MG63 (cell line): ENCODE measurements at regions not wholly inside any gene's neighbourhood (a gene's known extent, or its start where the extent isn't known, plus 50 kb on each side); places are given as distances from the start of the nearest gene placed in this dataset.

Experiments
- DNase-seq: peaks from one replicate; pipeline ENCODE4 v3.0.0-alpha.2; 2020
- H3K27me3 ChIP-seq: fragments of 250-450 bp; sonication (Bioruptor Pico); 2 replicates; pipeline ENCODE4 v1.5.1; 2020; ENCODE audit warnings: mild to moderate bottlenecking, moderate library complexity
- H3K36me3 ChIP-seq: fragments of 250-450 bp; sonication (Bioruptor Pico); 2 replicates; pipeline ENCODE4 v1.5.1; 2020; ENCODE audit warnings: mild to moderate bottlenecking, moderate library complexity
- H3K4me3 ChIP-seq: fragments of 250-450 bp; sonication (Bioruptor Pico); 2 replicates; pipeline ENCODE4 v1.5.1; 2020; ENCODE audit warnings: mild to moderate bottlenecking, moderate library complexity
- H3K9me3 ChIP-seq: fragments of 250-450 bp; sonication (Bioruptor Pico); 2 replicates; pipeline ENCODE4 v1.5.1; 2020; ENCODE audit warnings: mild to moderate bottlenecking, moderate library complexity

GRCh38 chr2:239674981-239675825 lies 274.4 kb upstream of the HDAC4 start:
- Histone ChIP-seq H3K27me3 (no peaks in the 10 kb centered on the region), H3K36me3 (no peaks in the 10 kb centered on the region), H3K4me3 (no peak overlapping the region), H3K9me3 (no peaks in the 10 kb centered on the region)
- no peak for DNase-seq

DNA sequence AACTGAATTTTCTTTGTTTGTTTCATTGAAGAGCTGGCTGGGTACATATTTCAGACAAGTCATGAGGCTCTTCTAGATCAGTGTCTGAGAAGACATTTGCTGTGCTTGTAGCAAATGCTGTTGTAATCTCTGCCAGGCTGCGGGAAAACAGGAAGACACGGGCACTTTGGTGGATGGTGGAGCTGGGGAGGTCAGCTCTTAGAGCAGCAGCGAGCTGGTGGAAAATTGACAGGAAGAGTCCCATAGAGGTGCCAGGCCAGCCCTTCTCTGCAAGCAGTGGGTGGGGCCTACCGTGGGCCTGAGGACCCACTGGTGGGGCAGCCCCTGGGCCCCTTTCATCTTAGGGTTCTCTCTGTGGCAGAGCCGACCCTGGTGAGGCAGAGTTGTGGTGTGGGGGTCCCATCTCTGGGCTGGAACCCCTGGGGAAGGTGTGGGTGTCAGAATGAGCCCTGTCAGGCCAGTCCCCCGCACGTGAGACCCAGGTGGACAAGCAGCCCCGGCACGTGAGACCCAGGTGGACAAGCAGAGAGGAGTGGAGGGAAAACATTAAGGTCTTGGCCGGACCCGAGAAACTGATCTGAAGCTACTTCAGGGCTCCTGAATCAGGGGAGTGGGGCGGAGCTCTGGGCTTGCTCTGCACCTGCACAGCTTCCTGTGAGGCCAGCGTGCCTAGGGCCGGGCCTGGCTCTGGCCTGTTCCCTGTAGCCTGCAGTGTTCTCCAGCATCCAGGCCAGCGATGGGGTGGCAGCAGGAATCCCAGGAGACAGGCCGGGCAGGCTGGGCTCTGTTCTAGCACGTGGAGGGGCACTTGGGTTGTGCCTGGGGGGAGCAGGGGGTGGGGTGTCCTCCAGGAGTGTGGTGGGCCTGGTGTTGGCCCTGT lies 273.5 kb upstream of the HDAC4 start:
- no peaks in the 10 kb centered on the region for H3K27me3 ChIP-seq
- DNase-seq: no peak
- no peaks in the 10 kb centered on the region for H3K9me3 ChIP-seq
- H3K4me3 ChIP-seq: no peak overlapping the region
- no peaks in the 10 kb centered on the region for H3K36me3 ChIP-seq

GRCh38 chr2:239673641-239674040 lies 272.8 kb upstream of the HDAC4 start:
- H3K36me3 ChIP-seq: no peaks in the 10 kb centered on the region
- DNase-seq: no peak

DNA sequence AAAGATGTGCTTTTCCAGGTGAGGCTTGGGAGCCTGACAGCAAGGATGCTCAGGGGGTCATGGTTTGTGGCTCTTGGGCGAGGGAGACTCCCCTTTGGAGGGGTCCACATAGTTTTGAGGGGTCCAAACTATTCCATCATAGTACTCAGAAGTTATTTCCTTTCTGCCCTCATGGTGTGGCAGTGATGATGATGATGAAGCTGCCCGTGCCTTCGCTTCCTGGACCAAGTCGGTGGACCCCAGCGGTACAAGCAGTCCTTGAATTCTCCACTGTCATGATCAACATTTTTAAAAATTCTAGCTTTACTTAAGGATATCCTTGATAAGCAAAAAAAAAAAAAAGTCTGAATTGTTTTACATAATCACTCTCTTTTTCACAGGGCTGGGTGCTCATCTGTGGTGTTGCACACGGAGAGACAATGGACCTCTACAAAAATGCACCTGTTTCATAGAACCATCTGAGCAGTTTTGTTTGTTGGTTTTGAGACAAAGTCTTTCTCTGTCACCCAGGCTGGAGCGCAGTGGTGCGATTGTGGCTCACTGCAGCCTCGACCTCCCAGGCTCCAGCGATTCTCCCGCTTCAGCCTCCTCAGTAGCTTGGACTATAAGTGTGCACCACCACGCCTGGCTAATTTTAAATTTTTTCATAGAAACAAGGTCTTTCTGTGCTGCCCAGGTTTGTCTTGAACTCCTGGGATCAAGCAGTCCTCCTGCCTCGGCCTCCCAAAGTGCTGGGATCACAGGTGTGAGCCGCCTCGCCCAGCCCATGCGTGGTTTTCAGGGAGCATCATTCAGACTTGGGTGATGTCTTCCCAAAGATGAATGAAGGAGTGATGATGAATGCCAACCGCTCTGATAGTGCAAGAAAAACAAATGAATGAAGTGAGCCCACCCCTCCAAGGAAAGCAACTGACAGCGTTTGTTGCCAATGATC lies 271.4 kb upstream of the HDAC4 start:
- no peak overlapping the region for H3K4me3 ChIP-seq
- no peaks in the 10 kb centered on the region for H3K36me3 ChIP-seq
- H3K27me3 ChIP-seq: no peaks in the 10 kb centered on the region
- no peak for DNase-seq
- H3K9me3 ChIP-seq: no peaks in the 10 kb centered on the region

More at GRCh38 chr2:239673641-239674040, 272.8 kb upstream of the HDAC4 start:
- Histone ChIP-seq H3K27me3 (no peaks in the 10 kb centered on the region), H3K9me3 (no peaks in the 10 kb centered on the region), H3K4me3 (no peak overlapping the region)

DNA sequence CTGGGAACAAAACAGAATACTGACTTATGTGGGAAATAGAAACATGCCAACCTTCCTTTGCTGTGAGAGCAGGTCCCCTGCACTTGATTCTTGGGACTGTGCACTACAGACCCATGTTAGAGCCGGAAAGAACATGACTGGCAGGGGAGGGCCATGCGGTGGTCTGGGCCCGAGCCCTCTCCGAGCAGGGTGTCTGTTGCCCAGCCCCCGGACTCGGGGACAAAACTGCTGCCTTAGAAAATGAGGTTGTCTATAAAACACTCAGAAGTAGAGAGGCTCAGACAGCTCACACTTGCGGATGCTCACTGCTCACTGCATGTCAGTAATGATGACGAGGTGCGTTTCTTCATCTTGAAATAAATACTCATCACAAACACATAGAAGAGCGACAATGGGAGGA lies 270.7 kb upstream of the HDAC4 start:
- H3K36me3 ChIP-seq: no peaks in the 10 kb centered on the region
- H3K27me3 ChIP-seq: no peaks in the 10 kb centered on the region
- no peak overlapping the region for H3K4me3 ChIP-seq
- no peaks in the 10 kb centered on the region for H3K9me3 ChIP-seq
- no peak for DNase-seq

- DNase-seq: no peak
- no peak overlapping the region for H3K4me3 ChIP-seq
Measured at GRCh38 chr2:239670463-239671120, 269.8 kb upstream of the HDAC4 start.

GRCh38 chr2:239669899-239670460 lies 269.2 kb upstream of the HDAC4 start:
- H3K27me3 ChIP-seq: no peaks in the 10 kb centered on the region
- H3K9me3 ChIP-seq: no peaks in the 10 kb centered on the region
- DNase-seq: no peak
- H3K4me3 ChIP-seq: no peak overlapping the region
- no peaks in the 10 kb centered on the region for H3K36me3 ChIP-seq

More at GRCh38 chr2:239670463-239671120, 269.8 kb upstream of the HDAC4 start:
- Histone ChIP-seq H3K9me3 (no peaks in the 10 kb centered on the region), H3K27me3 (no peaks in the 10 kb centered on the region), H3K36me3 (no peaks in the 10 kb centered on the region)

DNA sequence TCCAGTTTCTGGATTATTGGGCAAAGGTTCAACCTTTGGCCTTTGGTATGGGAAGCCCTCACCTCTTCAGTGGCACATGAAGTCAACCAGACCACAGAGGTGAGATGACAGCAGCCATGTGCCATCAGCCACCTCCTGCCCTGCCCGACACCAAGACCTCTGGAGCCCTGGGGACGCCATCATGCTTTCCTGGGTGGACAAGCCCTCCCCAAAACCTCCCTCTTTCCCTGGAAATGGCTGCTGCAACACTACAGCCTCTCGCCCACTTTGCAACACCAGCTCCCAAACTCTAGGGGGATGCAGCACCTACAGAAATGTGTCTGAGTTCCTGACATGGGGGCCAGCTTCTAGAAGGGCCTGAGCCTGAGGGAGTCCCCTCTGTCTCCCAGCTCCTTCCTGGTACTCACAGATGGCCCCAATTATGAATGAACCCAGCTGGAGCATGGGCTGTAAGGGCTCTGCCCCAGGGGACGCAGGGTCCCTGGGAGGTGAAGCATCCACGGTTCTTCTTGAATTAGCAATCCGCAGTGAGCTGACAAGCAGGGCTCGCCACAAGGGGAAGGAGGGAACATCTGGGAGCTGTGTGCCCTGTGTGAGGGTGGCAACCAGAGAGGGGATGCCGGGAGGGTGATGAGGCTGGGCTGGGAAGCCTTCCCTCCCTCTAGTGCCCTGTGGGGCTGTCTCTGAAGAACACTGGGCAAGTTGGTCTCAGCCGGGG lies 268.5 kb upstream of the HDAC4 start:
- DNase-seq: no peak
- Histone ChIP-seq H3K27me3 (no peaks in the 10 kb centered on the region), H3K36me3 (no peaks in the 10 kb centered on the region), H3K9me3 (no peaks in the 10 kb centered on the region), H3K4me3 (no peak overlapping the region)

GRCh38 chr2:239668651-239669050 lies 267.8 kb upstream of the HDAC4 start:
- H3K36me3 ChIP-seq: no peaks in the 10 kb centered on the region
- no peaks in the 10 kb centered on the region for H3K27me3 ChIP-seq
- no peaks in the 10 kb centered on the region for H3K9me3 ChIP-seq
- no peak for DNase-seq
- no peak overlapping the region for H3K4me3 ChIP-seq

DNA sequence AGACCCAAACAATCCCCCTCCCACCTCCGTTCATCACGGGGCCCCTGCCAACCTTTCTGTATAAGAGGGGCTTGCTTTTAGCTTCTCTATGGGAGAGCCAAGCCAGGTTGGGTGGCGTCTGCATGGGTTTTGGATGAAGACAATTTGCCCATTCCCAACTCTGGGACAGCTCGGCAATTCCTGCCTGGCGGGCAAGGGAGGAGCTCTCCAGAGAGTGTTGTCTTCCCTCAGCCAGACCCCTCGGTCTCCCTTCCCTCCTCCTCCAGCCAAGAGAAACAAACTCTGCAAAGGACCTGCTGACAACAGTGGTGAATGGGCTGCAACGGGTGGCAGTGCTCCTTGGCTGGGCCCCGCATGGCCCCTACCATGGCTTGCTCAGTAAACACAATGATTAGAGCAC lies 267.2 kb upstream of the HDAC4 start:
- Histone ChIP-seq H3K27me3 (no peaks in the 10 kb centered on the region), H3K9me3 (no peaks in the 10 kb centered on the region), H3K4me3 (no peak overlapping the region), H3K36me3 (no peaks in the 10 kb centered on the region)
- no peak for DNase-seq

- Histone ChIP-seq H3K27me3 (no peaks in the 10 kb centered on the region), H3K36me3 (no peaks in the 10 kb centered on the region), H3K4me3 (no peak overlapping the region), H3K9me3 (no peaks in the 10 kb centered on the region)
- no peak for DNase-seq
Measured at GRCh38 chr2:239667431-239667985, 266.7 kb upstream of the HDAC4 start.

DNA sequence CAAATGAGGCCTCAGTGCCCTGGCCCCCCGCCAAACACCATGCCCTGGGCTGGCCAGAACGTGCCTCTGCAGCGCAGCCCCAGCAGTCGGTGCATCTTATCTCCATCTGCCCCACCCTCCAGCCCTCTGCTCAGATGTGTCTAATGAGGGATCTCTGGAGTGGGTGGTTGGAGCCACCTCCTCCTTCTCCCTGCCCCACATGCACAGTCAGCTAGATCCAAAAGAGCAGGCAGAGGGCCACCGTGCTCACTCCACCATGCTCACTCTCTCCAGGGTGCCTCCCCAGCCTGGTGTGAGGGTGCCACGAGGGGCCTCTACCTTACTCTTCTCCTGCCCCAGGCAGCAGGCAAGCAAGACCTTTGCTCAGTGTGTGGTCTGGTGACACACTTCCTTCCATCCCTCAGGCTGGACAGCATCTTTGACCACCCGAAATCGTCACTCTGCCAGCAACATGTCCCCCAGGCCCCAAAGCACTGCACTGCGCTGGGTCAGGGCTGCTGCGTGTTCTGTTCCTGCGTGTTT lies 266.1 kb upstream of the HDAC4 start:
- DNase-seq: no peak
- H3K36me3 ChIP-seq: no peaks in the 10 kb centered on the region

GRCh38 chr2:239666053-239666854 lies 265.4 kb upstream of the HDAC4 start:
- no peaks in the 10 kb centered on the region for H3K36me3 ChIP-seq
- no peak overlapping the region for H3K4me3 ChIP-seq
- no peak for DNase-seq
- no peaks in the 10 kb centered on the region for H3K9me3 ChIP-seq
- no peaks in the 10 kb centered on the region for H3K27me3 ChIP-seq

More for the DNA sequence above, 266.1 kb upstream of the HDAC4 start:
- Histone ChIP-seq H3K9me3 (no peaks in the 10 kb centered on the region), H3K27me3 (no peaks in the 10 kb centered on the region), H3K4me3 (no peak overlapping the region)

DNA sequence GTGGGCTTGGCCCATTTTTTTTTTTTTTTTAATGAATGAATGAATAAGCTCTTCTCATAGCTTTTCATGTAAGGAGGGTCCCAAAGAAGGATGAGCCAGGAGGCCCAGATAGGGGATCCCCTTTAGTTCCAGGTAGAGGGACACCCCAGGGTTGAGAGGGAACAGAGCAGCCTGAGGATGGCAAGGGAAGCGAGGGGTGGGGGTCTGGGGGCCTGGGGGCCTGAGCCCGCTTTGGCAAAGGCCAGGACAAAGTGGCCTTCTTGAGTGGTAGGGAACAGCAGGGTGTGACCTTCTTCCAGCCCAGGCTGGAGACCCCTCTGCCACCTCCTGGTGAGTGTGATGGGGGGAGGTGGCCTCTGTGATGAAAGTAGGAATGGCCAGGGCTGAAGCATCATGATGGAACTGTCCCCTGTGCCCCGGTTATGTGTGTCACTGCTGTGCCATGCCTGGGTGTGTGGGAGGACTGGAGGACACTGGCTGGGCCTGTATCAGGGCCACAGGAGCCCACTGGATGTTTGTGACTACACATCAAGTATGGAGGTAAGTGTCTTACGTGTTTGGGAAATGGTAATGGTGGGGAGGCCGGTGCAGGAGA lies 263.5 kb upstream of the HDAC4 start:
- no peak for DNase-seq
- Histone ChIP-seq H3K27me3 (0 out of 2 replicates have a peak, but pooled peaks cover 3% of the 10 kb centered on the region), H3K36me3 (no peaks in the 10 kb centered on the region), H3K9me3 (no peaks in the 10 kb centered on the region), H3K4me3 (no peak overlapping the region)
